ENCODE measurements at regions not wholly inside any gene's neighbourhood (a gene's known extent, or its start where the extent isn't known, plus 50 kb on each side); places are given as distances from the start of the nearest gene placed in this dataset.

DNA sequence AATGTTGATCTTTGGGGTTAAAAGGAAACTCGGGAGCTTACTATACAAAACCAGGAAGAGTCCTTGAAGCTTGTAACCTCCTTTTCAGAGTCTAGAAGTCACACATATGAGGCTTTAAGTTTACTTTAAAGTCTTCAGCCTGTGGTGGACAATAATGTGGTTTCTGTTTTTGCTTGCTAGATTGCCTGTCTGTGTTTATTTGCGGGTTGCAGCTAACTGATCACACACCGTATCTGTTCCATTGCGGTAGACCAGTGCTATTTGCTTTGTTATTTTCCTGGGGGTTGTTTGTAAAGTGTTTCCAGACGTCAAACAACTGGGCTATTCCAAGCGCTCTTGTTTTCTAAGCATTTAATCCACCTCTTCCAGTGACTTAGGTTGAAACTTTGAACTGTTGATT, 143.0 kb upstream of the GYPA start:
- Histone ChIP-seq H3K4me3 (ENCODE audit: extremely low read depth, insufficient read depth, low read length, poor library complexity, severe bottlenecking) (no peak overlapping the region), H3K36me3 (ENCODE audit: control insufficient read depth, insufficient read depth, low read length) (no peaks in the 10 kb centered on the region), H3K27ac (ENCODE audit: low read depth, low read length, severe bottlenecking) (no peak overlapping the region), H3K9me3 (ENCODE audit: control insufficient read depth, low read length) (no peaks in the 10 kb centered on the region), H3K4me1 (ENCODE audit: control insufficient read depth, insufficient read depth, low read length, poor library complexity, severe bottlenecking) (no peaks in the 10 kb centered on the region)
- WGBS, 2 experiments (ENCODE audit: insufficient coverage in 2 of 2), result 89 to 100% methylated on average over 2 to 5 of the region's 6 CpGs

DNA sequence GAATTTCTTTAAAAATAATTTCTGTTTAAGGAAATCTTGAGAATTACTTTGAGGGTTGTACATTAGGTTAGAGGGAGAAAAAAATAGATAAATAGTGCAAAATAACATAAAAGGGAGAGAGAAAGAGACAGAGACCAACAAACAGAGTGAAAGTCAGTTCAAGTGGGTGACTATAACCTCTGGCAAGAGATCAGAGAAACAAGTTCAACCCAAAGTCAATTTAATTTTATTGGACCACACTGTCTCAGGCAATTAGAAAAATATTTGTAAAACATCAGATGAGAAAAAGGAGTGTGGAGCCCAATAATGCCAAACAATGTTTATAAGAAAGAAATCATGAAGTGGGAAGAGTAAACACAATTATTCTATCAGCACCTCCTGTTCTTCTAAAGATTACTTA, 143.5 kb upstream of the GYPA start:
- Histone ChIP-seq H3K4me3 (ENCODE audit: extremely low read depth, insufficient read depth, low read length, poor library complexity, severe bottlenecking) (no peak overlapping the region), H3K4me1 (ENCODE audit: control insufficient read depth, insufficient read depth, low read length, poor library complexity, severe bottlenecking) (no peaks in the 10 kb centered on the region), H3K36me3 (ENCODE audit: control insufficient read depth, insufficient read depth, low read length) (no peaks in the 10 kb centered on the region), H3K27ac (ENCODE audit: low read depth, low read length, severe bottlenecking) (no peak overlapping the region), H3K9me3 (ENCODE audit: control insufficient read depth, low read length) (no peaks in the 10 kb centered on the region)

DNA sequence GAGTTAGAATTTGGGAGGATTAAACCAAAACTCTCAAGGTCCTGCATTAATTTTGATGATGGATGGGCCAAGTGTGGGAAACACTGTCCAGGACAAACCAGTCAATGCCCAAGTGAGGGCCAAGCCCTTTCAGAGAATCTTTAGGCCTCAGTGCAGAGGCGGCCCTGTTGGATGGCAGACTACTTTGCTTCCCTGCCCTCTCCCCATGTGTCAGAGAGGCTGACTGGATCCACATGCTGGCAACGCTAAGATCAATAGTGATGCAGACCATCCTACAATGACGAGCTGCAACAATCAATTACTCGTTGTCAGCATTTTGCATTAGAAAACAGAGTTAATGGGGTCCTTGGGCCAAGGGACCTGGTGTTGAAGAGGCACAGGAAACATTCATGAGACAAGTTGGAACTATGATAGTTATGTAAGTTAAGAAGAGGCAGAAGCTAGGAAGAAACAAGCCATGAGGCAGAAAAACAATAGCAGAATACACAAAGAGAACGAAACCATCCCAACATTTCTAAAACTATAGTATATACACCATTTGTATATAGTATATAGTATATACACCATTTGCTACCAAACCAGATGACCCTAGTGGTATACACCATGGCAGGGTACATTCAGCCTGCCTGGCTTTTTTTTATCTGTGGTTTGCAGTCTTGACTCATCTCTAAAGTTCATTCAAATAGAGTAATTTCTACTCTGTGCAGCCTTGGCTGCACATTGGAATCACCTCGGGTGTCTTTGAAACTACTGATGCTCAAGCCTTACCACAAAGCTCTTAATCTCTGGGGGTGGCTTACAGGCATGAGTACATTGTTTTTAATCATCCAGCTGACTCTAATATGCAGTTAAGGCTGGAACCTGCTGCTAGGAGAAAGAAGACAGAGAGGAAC, 147.7 kb upstream of the GYPA start:
- 89% methylated on average over 5 of the region's 6 CpGs for WGBS, 2 experiments (ENCODE audit: insufficient coverage in 2 of 2)
- Histone ChIP-seq H3K9me3 (ENCODE audit: control insufficient read depth, low read length) (no peaks in the 10 kb centered on the region), H3K36me3 (ENCODE audit: control insufficient read depth, insufficient read depth, low read length) (no peaks in the 10 kb centered on the region), H3K4me1 (ENCODE audit: control insufficient read depth, insufficient read depth, low read length, poor library complexity, severe bottlenecking) (no peaks in the 10 kb centered on the region), H3K27ac (ENCODE audit: low read depth, low read length, severe bottlenecking) (no peak overlapping the region), H3K4me3 (ENCODE audit: extremely low read depth, insufficient read depth, low read length, poor library complexity, severe bottlenecking) (no peak overlapping the region)

DNA sequence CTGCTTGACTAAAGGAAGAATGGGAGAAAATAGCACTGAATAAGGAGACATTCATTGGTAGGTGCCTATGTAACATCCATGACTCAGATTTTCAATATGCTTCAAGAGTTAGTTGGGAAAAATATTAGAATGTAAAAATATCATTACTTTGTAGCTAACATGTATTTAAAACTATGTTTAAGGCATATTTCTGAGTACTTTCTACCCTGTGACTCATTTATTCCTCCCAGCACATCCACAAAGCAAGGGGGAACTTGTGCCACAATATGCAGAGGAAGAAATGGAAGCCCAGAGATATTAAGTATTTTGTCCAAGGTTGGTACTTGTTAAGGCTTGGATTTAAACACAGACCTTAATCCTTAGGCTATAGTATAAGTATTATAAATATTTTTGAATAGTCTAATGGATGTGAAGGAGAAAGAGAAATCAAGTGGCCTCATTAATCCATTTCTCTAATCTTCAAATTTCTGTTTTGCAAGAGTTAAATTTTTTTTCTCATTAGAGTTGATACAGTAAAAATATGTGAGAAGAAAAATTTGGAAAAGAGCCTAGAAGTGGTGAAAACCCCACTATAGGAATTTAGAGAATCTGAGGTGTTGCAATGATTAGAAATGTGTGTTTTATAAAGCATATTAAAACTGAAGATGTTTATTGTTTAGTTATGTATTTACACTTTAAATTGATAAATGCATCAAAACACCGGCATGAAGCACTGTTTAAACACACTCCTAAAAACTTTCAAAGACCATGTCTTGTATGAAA, 149.3 kb upstream of the GYPA start:
- no CpG with 5 or more reads among the region's 1 CpG for WGBS, 2 experiments (ENCODE audit: insufficient coverage in 2 of 2)
- Histone ChIP-seq H3K9me3 (ENCODE audit: control insufficient read depth, low read length) (no peaks in the 10 kb centered on the region), H3K4me3 (ENCODE audit: extremely low read depth, insufficient read depth, low read length, poor library complexity, severe bottlenecking) (no peak overlapping the region), H3K27ac (ENCODE audit: low read depth, low read length, severe bottlenecking) (no peak overlapping the region), H3K4me1 (ENCODE audit: control insufficient read depth, insufficient read depth, low read length, poor library complexity, severe bottlenecking) (no peaks in the 10 kb centered on the region), H3K36me3 (ENCODE audit: control insufficient read depth, insufficient read depth, low read length) (no peaks in the 10 kb centered on the region)

DNA sequence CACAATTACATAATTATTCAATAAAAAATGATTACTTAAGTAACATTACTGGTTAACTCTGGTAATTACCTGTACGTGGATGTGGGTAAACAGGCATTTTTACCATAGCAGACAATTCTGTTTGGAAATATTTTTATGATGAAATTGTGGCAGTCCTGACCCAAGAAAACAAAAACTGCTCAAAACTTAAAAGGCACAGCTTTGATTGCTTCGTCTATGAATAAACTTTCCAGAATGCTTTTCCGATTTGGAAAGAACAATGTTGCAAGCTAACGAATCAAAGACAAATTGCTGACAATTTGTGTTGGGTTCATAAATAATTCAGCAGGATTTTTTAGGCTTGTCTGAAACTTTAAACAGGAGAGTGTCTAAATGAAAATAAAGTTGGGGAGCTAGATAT, 150.6 kb upstream of the GYPA start:
- no peak overlapping the region for H3K4me3 ChIP-seq (ENCODE audit: extremely low read depth, insufficient read depth, low read length, poor library complexity, severe bottlenecking)
- 87% methylated on average over 2 to 3 of the region's 4 CpGs for WGBS, 2 experiments (ENCODE audit: insufficient coverage in 2 of 2)
- no peaks in the 10 kb centered on the region for H3K36me3 ChIP-seq (ENCODE audit: control insufficient read depth, insufficient read depth, low read length)
- H3K9me3 ChIP-seq (ENCODE audit: control insufficient read depth, low read length), result no peaks in the 10 kb centered on the region
- H3K4me1 ChIP-seq (ENCODE audit: control insufficient read depth, insufficient read depth, low read length, poor library complexity, severe bottlenecking), result no peaks in the 10 kb centered on the region
- H3K27ac ChIP-seq (ENCODE audit: low read depth, low read length, severe bottlenecking), result no peak overlapping the region

DNA sequence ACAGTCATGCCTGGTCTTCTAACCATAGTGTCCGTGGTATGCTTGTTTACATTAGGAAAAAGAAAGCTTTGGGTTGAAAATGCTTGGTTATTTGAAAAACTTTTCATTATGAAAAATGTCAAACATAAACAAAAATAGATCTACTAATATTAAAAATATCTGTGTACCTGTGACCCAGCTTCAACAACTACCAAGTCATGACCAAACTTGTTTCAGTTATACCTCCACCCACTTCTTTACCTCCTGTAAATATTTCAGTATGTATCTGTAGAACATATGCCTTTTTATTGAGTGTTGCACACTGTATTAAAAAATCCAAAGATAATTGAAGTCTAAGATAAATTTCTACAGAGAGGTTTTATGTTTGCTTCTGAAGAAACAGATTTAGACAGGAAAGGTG, 153.7 kb upstream of the GYPA start:
- WGBS, 2 experiments (ENCODE audit: insufficient coverage in 2 of 2), result no CpG with 5 or more reads among the region's 1 CpG
- no peak overlapping the region for H3K4me3 ChIP-seq (ENCODE audit: extremely low read depth, insufficient read depth, low read length, poor library complexity, severe bottlenecking)
- no peaks in the 10 kb centered on the region for H3K36me3 ChIP-seq (ENCODE audit: control insufficient read depth, insufficient read depth, low read length)
- no peaks in the 10 kb centered on the region for H3K4me1 ChIP-seq (ENCODE audit: control insufficient read depth, insufficient read depth, low read length, poor library complexity, severe bottlenecking)
- H3K9me3 ChIP-seq (ENCODE audit: control insufficient read depth, low read length), result no peaks in the 10 kb centered on the region
- H3K27ac ChIP-seq (ENCODE audit: low read depth, low read length, severe bottlenecking), result no peak overlapping the region

DNA sequence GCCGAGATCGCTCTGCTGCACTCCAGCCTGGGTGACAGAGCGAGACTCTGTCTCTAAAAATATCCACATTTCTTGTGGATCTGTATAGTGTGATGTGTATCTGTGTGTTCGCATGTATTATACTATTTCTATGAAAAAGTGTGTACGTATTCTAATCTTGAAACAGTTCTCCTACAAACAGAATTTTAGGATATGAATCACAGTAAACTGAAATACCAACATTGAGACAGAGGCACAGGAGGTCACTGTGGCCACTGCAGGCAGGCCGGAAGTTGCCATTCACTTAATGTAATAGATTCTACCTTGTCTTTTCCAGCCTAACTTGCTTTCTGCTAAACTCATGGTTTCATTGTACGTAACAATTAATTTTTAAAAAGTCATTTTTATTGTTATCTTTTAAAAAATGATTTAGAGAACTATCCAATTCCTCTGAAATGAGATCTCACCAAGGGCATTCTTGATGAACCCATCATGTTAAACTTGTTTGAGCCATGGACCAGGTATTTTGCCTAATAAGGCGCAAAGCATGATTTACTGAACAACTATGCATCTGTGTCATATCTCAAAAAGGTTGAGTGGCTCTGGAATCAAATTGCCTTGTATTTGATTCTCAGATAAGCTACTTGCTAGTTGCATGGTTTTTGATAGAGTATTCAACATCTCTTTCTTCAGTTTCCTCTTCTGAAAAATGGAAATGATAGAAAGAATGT, 154.9 kb upstream of the GYPA start:
- H3K9me3 ChIP-seq (ENCODE audit: control insufficient read depth, low read length), result no peaks in the 10 kb centered on the region
- 90 to 100% methylated on average over 1 to 2 of the region's 8 CpGs for WGBS, 2 experiments (ENCODE audit: insufficient coverage in 2 of 2)

DNA sequence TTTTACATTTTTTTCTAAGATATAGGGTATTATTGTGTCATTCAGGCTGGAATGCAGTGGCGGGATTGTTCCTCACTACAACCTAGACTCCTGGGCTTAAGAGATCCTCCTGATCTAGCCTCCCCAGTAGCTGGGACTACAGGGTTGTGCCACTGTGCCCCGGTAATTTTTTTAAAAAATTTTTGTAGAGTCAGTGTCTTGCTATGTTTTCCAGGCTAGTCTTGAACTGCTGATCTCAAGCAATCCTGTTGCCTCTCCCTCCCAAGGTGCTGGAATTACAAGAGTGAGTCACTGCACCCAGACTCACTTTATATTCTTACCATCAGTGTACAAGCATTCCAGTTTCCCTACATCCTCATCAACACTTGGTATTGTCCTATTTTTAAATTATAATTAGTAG, 156.4 kb upstream of the GYPA start:
- Histone ChIP-seq H3K4me3 (ENCODE audit: extremely low read depth, insufficient read depth, low read length, poor library complexity, severe bottlenecking) (no peak overlapping the region), H3K36me3 (ENCODE audit: control insufficient read depth, insufficient read depth, low read length) (no peaks in the 10 kb centered on the region), H3K4me1 (ENCODE audit: control insufficient read depth, insufficient read depth, low read length, poor library complexity, severe bottlenecking) (no peaks in the 10 kb centered on the region), H3K9me3 (ENCODE audit: control insufficient read depth, low read length) (no peaks in the 10 kb centered on the region), H3K27ac (ENCODE audit: low read depth, low read length, severe bottlenecking) (no peak overlapping the region)
- no CpG with 5 or more reads among the region's 2 CpGs for WGBS, 2 experiments (ENCODE audit: insufficient coverage in 2 of 2)

More for the DNA sequence above, 154.9 kb upstream of the GYPA start:
- Histone ChIP-seq H3K27ac (ENCODE audit: low read depth, low read length, severe bottlenecking) (no peak overlapping the region), H3K4me3 (ENCODE audit: extremely low read depth, insufficient read depth, low read length, poor library complexity, severe bottlenecking) (no peak overlapping the region), H3K36me3 (ENCODE audit: control insufficient read depth, insufficient read depth, low read length) (no peaks in the 10 kb centered on the region), H3K4me1 (ENCODE audit: control insufficient read depth, insufficient read depth, low read length, poor library complexity, severe bottlenecking) (no peaks in the 10 kb centered on the region)

DNA sequence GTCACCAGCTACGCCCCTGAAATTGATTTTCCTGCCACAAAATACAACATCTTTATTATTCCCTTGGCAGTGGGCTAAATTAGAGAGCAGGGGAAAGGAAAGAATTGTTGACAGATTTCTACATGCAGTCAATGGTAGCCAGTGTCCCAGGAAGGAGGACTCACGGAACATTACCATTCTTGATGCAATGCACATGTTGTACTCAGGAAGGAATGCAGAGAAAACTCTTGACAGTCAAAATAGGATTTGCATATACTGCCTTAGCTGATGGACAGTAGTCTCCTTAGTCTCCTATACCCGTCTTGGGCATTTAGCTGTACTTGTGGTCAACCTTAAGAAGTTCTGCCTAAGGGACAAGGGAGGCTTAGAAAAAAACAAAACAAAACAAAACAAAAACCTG, 158.0 kb upstream of the GYPA start:
- H3K9me3 ChIP-seq (ENCODE audit: control insufficient read depth, low read length), result no peaks in the 10 kb centered on the region
- 80 to 85% methylated on average over 1 to 2 of the region's 3 CpGs for WGBS, 2 experiments (ENCODE audit: insufficient coverage in 2 of 2)
- H3K4me3 ChIP-seq (ENCODE audit: extremely low read depth, insufficient read depth, low read length, poor library complexity, severe bottlenecking), result no peak overlapping the region
- H3K36me3 ChIP-seq (ENCODE audit: control insufficient read depth, insufficient read depth, low read length), result no peaks in the 10 kb centered on the region
- peaks cover 3% of the 10 kb centered on the region for H3K4me1 ChIP-seq (ENCODE audit: control insufficient read depth, insufficient read depth, low read length, poor library complexity, severe bottlenecking)
- no peak overlapping the region for H3K27ac ChIP-seq (ENCODE audit: low read depth, low read length, severe bottlenecking)

DNA sequence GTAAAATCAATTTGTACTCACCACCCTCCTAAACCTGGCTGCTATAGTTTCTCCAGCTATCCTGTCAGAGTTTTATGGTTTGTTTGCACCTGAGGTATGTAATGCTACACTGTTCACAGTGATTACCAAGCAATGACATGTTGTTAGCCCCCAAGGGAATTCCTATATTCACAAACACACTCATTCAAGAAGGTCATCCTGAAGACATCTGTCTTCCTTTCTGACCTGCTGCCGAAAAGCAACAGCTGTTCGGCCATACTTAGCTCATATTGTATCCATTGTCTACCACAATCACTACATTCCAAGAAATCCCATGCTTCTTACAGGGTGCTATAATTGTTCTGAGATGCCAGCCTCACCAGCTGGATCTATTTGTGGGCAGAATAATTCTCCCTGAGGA, 160.1 kb upstream of the GYPA start:
- H3K27ac ChIP-seq (ENCODE audit: low read depth, low read length, severe bottlenecking), result no peak overlapping the region
- H3K4me1 ChIP-seq (ENCODE audit: control insufficient read depth, insufficient read depth, low read length, poor library complexity, severe bottlenecking), result peaks cover 3% of the 10 kb centered on the region
- 71 to 83% methylated on average over 1 to 2 of the region's 2 CpGs for WGBS, 2 experiments (ENCODE audit: insufficient coverage in 2 of 2)
- no peaks in the 10 kb centered on the region for H3K9me3 ChIP-seq (ENCODE audit: control insufficient read depth, low read length)
- no peaks in the 10 kb centered on the region for H3K36me3 ChIP-seq (ENCODE audit: control insufficient read depth, insufficient read depth, low read length)
- no peak overlapping the region for H3K4me3 ChIP-seq (ENCODE audit: extremely low read depth, insufficient read depth, low read length, poor library complexity, severe bottlenecking)

Measured in mesodermal cell (in vitro differentiated cells).